ENCODE measurements at regions not wholly inside any gene's neighbourhood (a gene's known extent, or its start where the extent isn't known, plus 50 kb on each side); places are given as distances from the start of the nearest gene placed in this dataset.
A peak's percentile ranks its signal among the peaks of the same experiment; 100 is the strongest.

GRCh38 chr11:119794141-119794665 is 65.2 kb upstream of the NECTIN1 start:
- Mint-ChIP-seq H3K27me3 (ENCODE audit: insufficient read depth, unreplicated experiment) (no peaks in the 10 kb centered on the region), H3K9me3 (ENCODE audit: unreplicated experiment) (no peaks in the 10 kb centered on the region), H3K4me1 (ENCODE audit: low read depth, unreplicated experiment) (peaks cover 17% of the 10 kb centered on the region), H3K4me3 (ENCODE audit: unreplicated experiment) (no peak overlapping the region), H3K27ac (ENCODE audit: unreplicated experiment) (no peak overlapping the region), H3K36me3 (ENCODE audit: insufficient read depth, unreplicated experiment) (no peaks in the 10 kb centered on the region)
- CTCF ChIA-PET = interaction anchor here (2.4 kb wide), 1 partner anchor 65 kb away, joined by 6 read pairs; the partner anchor contains the start of gene NECTIN1
- BruUV-seq (replicated peaks) = no TSS peak
- Histone ChIP-seq H3K4me3 (ENCODE audit: low read depth, low read length) (no peak overlapping the region), H3K9me3 (no peaks in the 10 kb centered on the region; the same call in 1 of the 2 replicates), H3K27me3 (replicated peaks; ENCODE audit: control insufficient read depth, insufficient read depth, low read length) (no peaks in the 10 kb centered on the region), H3K4me1 (peaks cover 3% of the 10 kb centered on the region; the same call in 1 of the 2 replicates), H3K36me3 (ENCODE audit: control insufficient read depth, insufficient read depth, low read length) (no peaks in the 10 kb centered on the region)
- no peak for DNase-seq
- POLR2A ChIA-PET = no interaction called here
- intact Hi-C loops (cut with micrococcal nuclease; ENCODE audit: unreplicated experiment) = loop anchor here (10.0 kb wide), 1 partner anchor 129 kb away; no protein-coding TSS in a partner anchor
- TF ChIP-seq, protein P1, sequence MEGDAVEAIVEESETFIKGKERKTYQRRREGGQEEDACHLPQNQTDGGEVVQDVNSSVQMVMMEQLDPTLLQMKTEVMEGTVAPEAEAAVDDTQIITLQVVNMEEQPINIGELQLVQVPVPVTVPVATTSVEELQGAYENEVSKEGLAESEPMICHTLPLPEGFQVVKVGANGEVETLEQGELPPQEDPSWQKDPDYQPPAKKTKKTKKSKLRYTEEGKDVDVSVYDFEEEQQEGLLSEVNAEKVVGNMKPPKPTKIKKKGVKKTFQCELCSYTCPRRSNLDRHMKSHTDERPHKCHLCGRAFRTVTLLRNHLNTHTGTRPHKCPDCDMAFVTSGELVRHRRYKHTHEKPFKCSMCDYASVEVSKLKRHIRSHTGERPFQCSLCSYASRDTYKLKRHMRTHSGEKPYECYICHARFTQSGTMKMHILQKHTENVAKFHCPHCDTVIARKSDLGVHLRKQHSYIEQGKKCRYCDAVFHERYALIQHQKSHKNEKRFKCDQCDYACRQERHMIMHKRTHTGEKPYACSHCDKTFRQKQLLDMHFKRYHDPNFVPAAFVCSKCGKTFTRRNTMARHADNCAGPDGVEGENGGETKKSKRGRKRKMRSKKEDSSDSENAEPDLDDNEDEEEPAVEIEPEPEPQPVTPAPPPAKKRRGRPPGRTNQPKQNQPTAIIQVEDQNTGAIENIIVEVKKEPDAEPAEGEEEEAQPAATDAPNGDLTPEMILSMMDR (IDR thresholded peaks at IDR 0.05; ENCODE audit: insufficient read depth in 1 of 2, low read depth in 1 of 2, low read length in 1 of 2, severe bottlenecking in 1 of 2, unreplicated experiment in 1 of 2) = no peak

- DNase-seq = no peak
- no TSS peak for BruUV-seq (replicated peaks)
- POLR2A ChIA-PET = no interaction called here
Measured at GRCh38 chr11:119793335-119793984, 64.5 kb upstream of the NECTIN1 start.

DNA sequence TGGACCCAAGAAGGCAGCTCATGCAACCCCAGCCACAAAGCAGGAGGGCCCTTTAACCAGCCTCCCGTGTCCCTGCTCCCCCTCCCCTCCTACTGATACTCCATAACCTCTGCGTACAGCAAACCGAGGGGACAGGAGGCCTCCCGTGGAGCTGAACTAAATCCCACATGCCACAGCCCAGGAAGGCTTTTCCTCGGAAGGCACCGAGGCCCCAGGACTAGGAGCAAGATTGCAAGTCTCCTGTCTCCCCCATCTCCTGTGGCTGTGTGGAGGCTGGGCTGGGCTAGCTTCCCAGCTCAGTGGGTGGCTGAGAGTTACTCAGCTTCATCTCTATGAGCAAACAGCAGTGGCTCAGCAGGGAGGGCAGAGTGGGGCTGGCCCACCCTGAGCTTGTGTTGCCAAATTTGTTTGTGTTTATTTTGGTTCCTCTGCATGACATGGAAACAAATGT is 62.7 kb upstream of the NECTIN1 start:
- Histone ChIP-seq H3K27me3 (replicated peaks; ENCODE audit: control insufficient read depth, insufficient read depth, low read length) (no peaks in the 10 kb centered on the region), H3K4me1 (no peaks in the 10 kb centered on the region), H3K9me3 (no peaks in the 10 kb centered on the region), H3K4me3 (ENCODE audit: low read depth, low read length) (no peak overlapping the region), H3K36me3 (ENCODE audit: control insufficient read depth, insufficient read depth, low read length) (no peaks in the 10 kb centered on the region)
- intact Hi-C loops (cut with micrococcal nuclease; ENCODE audit: unreplicated experiment) = loop anchor here (10.0 kb wide), 1 partner anchor 127 kb away; no protein-coding TSS in a partner anchor
- ChIA-PET CTCF (interaction anchor here (0.6 kb wide), 2 partner anchors 109 to 149 kb away, joined by 3 read pairs; no protein-coding TSS in a partner anchor), POLR2A (no interaction called here)
- Mint-ChIP-seq H3K9me3 (ENCODE audit: unreplicated experiment) (no peaks in the 10 kb centered on the region), H3K27me3 (ENCODE audit: insufficient read depth, unreplicated experiment) (no peaks in the 10 kb centered on the region), H3K36me3 (ENCODE audit: insufficient read depth, unreplicated experiment) (no peaks in the 10 kb centered on the region), H3K4me3 (ENCODE audit: unreplicated experiment) (no peak overlapping the region), H3K27ac (ENCODE audit: unreplicated experiment) (no peak overlapping the region), H3K4me1 (ENCODE audit: low read depth, unreplicated experiment) (peaks cover 1% of the 10 kb centered on the region)
- no TSS peak for BruUV-seq (replicated peaks)
- TF ChIP-seq, protein P1 (IDR thresholded peaks at IDR 0.05; ENCODE audit: insufficient read depth in 1 of 2, low read depth in 1 of 2, low read length in 1 of 2, severe bottlenecking in 1 of 2, unreplicated experiment in 1 of 2) = no peak
- peak in 1 of 2 experiments; percentile 33 for DNase-seq

More at GRCh38 chr11:119793335-119793984, 64.5 kb upstream of the NECTIN1 start:
- CTCF ChIA-PET = interaction anchor here (2.4 kb wide), 1 partner anchor 64 kb away, joined by 6 read pairs; the partner anchor contains the start of gene NECTIN1
- Mint-ChIP-seq H3K9me3 (ENCODE audit: unreplicated experiment) (no peaks in the 10 kb centered on the region), H3K4me3 (ENCODE audit: unreplicated experiment) (no peak overlapping the region), H3K27ac (ENCODE audit: unreplicated experiment) (no peak overlapping the region), H3K4me1 (ENCODE audit: low read depth, unreplicated experiment) (peaks cover 12% of the 10 kb centered on the region), H3K27me3 (ENCODE audit: insufficient read depth, unreplicated experiment) (no peaks in the 10 kb centered on the region), H3K36me3 (ENCODE audit: insufficient read depth, unreplicated experiment) (no peaks in the 10 kb centered on the region)
- peaks cover 3% of the 10 kb centered on the region; the same call in 1 of the 2 replicates for H3K4me1 ChIP-seq
- H3K4me3 ChIP-seq (ENCODE audit: low read depth, low read length) = no peak overlapping the region
- H3K27me3 ChIP-seq (replicated peaks; ENCODE audit: control insufficient read depth, insufficient read depth, low read length) = no peaks in the 10 kb centered on the region
- no peaks in the 10 kb centered on the region for H3K9me3 ChIP-seq
- intact Hi-C loops (cut with micrococcal nuclease; ENCODE audit: unreplicated experiment) = loop anchor here (10.0 kb wide), 1 partner anchor 129 kb away; no protein-coding TSS in a partner anchor
- TF ChIP-seq, protein P1 (IDR thresholded peaks at IDR 0.05; ENCODE audit: insufficient read depth in 1 of 2, low read depth in 1 of 2, low read length in 1 of 2, severe bottlenecking in 1 of 2, unreplicated experiment in 1 of 2) = no peak
- H3K36me3 ChIP-seq (ENCODE audit: control insufficient read depth, insufficient read depth, low read length) = no peaks in the 10 kb centered on the region

Data from Caco-2 (cell line).